ENCODE measurements at regions not wholly inside any gene's neighbourhood (a gene's known extent, or its start where the extent isn't known, plus 50 kb on each side); places are given as distances from the start of the nearest gene placed in this dataset.

GRCh38 chr2:237185553-237185925 lies 99.8 kb downstream of the COPS8 start:
- no peak for TF ChIP-seq CTCF (IDR thresholded peaks at IDR 0.05)
- no peak for TF ChIP-seq POLR2A (IDR thresholded peaks at IDR 0.05)

All from esophagus squamous epithelium (tissue), 4 donors.